ENCODE measurements at regions not wholly inside any gene's neighbourhood (a gene's known extent, or its start where the extent isn't known, plus 50 kb on each side); places are given as distances from the start of the nearest gene placed in this dataset.
A peak's percentile ranks its signal among the peaks of the same experiment; 100 is the strongest.
"Not testable (repeated sequence)": the region's sequence is repeated elsewhere in the genome, so short reads cannot be mapped to it uniquely, and the experiment has no call there.

GRCh38 chr5:167381457-167381856 lies 910.0 kb upstream of the WWC1 start:
- Histone ChIP-seq H3K4me3 (ENCODE audit: insufficient read depth in 1 of 2, low read depth in 1 of 2, low read length in 2 of 2) (no peak overlapping the region), H3K27ac (ENCODE audit: low read length, poor library complexity, severe bottlenecking) (no peak overlapping the region), H3K27me3 (ENCODE audit: control insufficient read depth in 1 of 2, insufficient read depth in 1 of 2, low read length in 2 of 2) (no peaks in the 10 kb centered on the region), H3K36me3 (ENCODE audit: control insufficient read depth in 1 of 2, insufficient read depth in 2 of 2, low read depth in 1 of 2, low read length in 2 of 2) (no peaks in the 10 kb centered on the region), H3K18ac (ENCODE audit: low read depth in 1 of 2, low read length in 2 of 2) (no peak overlapping the region), H2BK15ac (ENCODE audit: low read depth, poor library complexity, severe bottlenecking) (no peak overlapping the region), H3K4me2 (ENCODE audit: low read length, poor library complexity, severe bottlenecking) (no peak overlapping the region), H2AFZ (ENCODE audit: low read depth, low read length) (no peak overlapping the region), H3K23ac (ENCODE audit: low read length in 2 of 2) (no peak overlapping the region), H2AK5ac (ENCODE audit: low read length, severe bottlenecking) (no peak overlapping the region), H2BK120ac (ENCODE audit: low read depth, low read length) (no peak overlapping the region), H3K79me1 (replicated peaks; ENCODE audit: low read length, poor library complexity, severe bottlenecking) (no peaks in the 10 kb centered on the region), H3K4me1 (ENCODE audit: control insufficient read depth, insufficient read depth, low read depth, low read length) (no peaks in the 10 kb centered on the region), H3K14ac (ENCODE audit: low read length in 2 of 2) (no peak overlapping the region), H4K91ac (ENCODE audit: low read length) (no peak overlapping the region), H3K9me3 (ENCODE audit: control insufficient read depth, low read length) (no peaks in the 10 kb centered on the region), H2BK5ac (ENCODE audit: low read depth, low read length, poor library complexity, severe bottlenecking) (no peak overlapping the region), H3K4ac (ENCODE audit: low read depth in 1 of 2, low read length in 2 of 2) (no peak overlapping the region), H2BK12ac (ENCODE audit: low read length in 2 of 2) (no peak overlapping the region), H4K8ac (ENCODE audit: low read length) (no peak overlapping the region), H3K9ac (ENCODE audit: low read length) (no peak overlapping the region)
- no peak for DNase-seq
- WGBS = 88% methylated on average over 1 of the region's 1 CpG

- Histone ChIP-seq H3K36me3 (ENCODE audit: control insufficient read depth in 1 of 2, insufficient read depth in 2 of 2, low read depth in 1 of 2, low read length in 2 of 2) (no peaks in the 10 kb centered on the region), H2AK5ac (ENCODE audit: low read length, severe bottlenecking) (no peak overlapping the region), H2BK12ac (ENCODE audit: low read length in 2 of 2) (no peak overlapping the region), H3K4me2 (ENCODE audit: low read length, poor library complexity, severe bottlenecking) (no peak overlapping the region), H2BK120ac (ENCODE audit: low read depth, low read length) (no peak overlapping the region), H3K27ac (ENCODE audit: low read length, poor library complexity, severe bottlenecking) (no peak overlapping the region), H3K4ac (ENCODE audit: low read depth in 1 of 2, low read length in 2 of 2) (no peak overlapping the region), H2AFZ (ENCODE audit: low read depth, low read length) (no peak overlapping the region), H2BK15ac (ENCODE audit: low read depth, poor library complexity, severe bottlenecking) (no peak overlapping the region), H3K9me3 (ENCODE audit: control insufficient read depth, low read length) (no peaks in the 10 kb centered on the region), H4K8ac (ENCODE audit: low read length) (no peak overlapping the region), H3K4me3 (ENCODE audit: insufficient read depth in 1 of 2, low read depth in 1 of 2, low read length in 2 of 2) (no peak overlapping the region), H3K18ac (ENCODE audit: low read depth in 1 of 2, low read length in 2 of 2) (no peak overlapping the region), H3K14ac (ENCODE audit: low read length in 2 of 2) (no peak overlapping the region), H4K91ac (ENCODE audit: low read length) (no peak overlapping the region), H3K9ac (ENCODE audit: low read length) (no peak overlapping the region), H3K79me1 (replicated peaks; ENCODE audit: low read length, poor library complexity, severe bottlenecking) (no peaks in the 10 kb centered on the region), H2BK5ac (ENCODE audit: low read depth, low read length, poor library complexity, severe bottlenecking) (no peak overlapping the region), H3K27me3 (ENCODE audit: control insufficient read depth in 1 of 2, insufficient read depth in 1 of 2, low read length in 2 of 2) (no peaks in the 10 kb centered on the region), H3K4me1 (ENCODE audit: control insufficient read depth, insufficient read depth, low read depth, low read length) (no peaks in the 10 kb centered on the region), H3K23ac (ENCODE audit: low read length in 2 of 2) (no peak overlapping the region)
- peak; percentile 34 for DNase-seq
- 81% methylated on average over 1 of the region's 4 CpGs for WGBS
Measured at GRCh38 chr5:167389537-167389936, 901.9 kb upstream of the WWC1 start.

GRCh38 chr5:167391286-167391685 lies 900.2 kb upstream of the WWC1 start:
- H2BK120ac ChIP-seq (ENCODE audit: low read depth, low read length); H3K79me1 ChIP-seq (replicated peaks; ENCODE audit: low read length, poor library complexity, severe bottlenecking); H3K23ac ChIP-seq (ENCODE audit: low read length in 2 of 2); H3K9me3 ChIP-seq (ENCODE audit: control insufficient read depth, low read length); H3K9ac ChIP-seq (ENCODE audit: low read length); H2AK5ac ChIP-seq (ENCODE audit: low read length, severe bottlenecking); H4K91ac ChIP-seq (ENCODE audit: low read length); H3K18ac ChIP-seq (ENCODE audit: low read depth in 1 of 2, low read length in 2 of 2); H3K14ac ChIP-seq (ENCODE audit: low read length in 2 of 2); H2BK12ac ChIP-seq (ENCODE audit: low read length in 2 of 2); H2BK15ac ChIP-seq (ENCODE audit: low read depth, poor library complexity, severe bottlenecking); H3K27ac ChIP-seq (ENCODE audit: low read length, poor library complexity, severe bottlenecking); H2AFZ ChIP-seq (ENCODE audit: low read depth, low read length); H3K4me3 ChIP-seq (ENCODE audit: insufficient read depth in 1 of 2, low read depth in 1 of 2, low read length in 2 of 2); DNase-seq; H2BK5ac ChIP-seq (ENCODE audit: low read depth, low read length, poor library complexity, severe bottlenecking); H3K4me1 ChIP-seq (ENCODE audit: control insufficient read depth, insufficient read depth, low read depth, low read length); H3K36me3 ChIP-seq (ENCODE audit: control insufficient read depth in 1 of 2, insufficient read depth in 2 of 2, low read depth in 1 of 2, low read length in 2 of 2); H3K4ac ChIP-seq (ENCODE audit: low read depth in 1 of 2, low read length in 2 of 2); H4K8ac ChIP-seq (ENCODE audit: low read length); H3K4me2 ChIP-seq (ENCODE audit: low read length, poor library complexity, severe bottlenecking); H3K27me3 ChIP-seq (ENCODE audit: control insufficient read depth in 1 of 2, insufficient read depth in 1 of 2, low read length in 2 of 2): not testable (repeated sequence)
- 86% methylated on average over 4 of the region's 4 CpGs for WGBS

GRCh38 chr5:167392240-167392639 lies 899.2 kb upstream of the WWC1 start:
- Histone ChIP-seq H2AFZ (ENCODE audit: low read depth, low read length) (no peak overlapping the region), H3K23ac (ENCODE audit: low read length in 2 of 2) (no peak overlapping the region), H2BK12ac (ENCODE audit: low read length in 2 of 2) (no peak overlapping the region), H3K18ac (ENCODE audit: low read depth in 1 of 2, low read length in 2 of 2) (no peak overlapping the region), H2BK15ac (ENCODE audit: low read depth, poor library complexity, severe bottlenecking) (no peak overlapping the region), H3K79me1 (replicated peaks; ENCODE audit: low read length, poor library complexity, severe bottlenecking) (no peaks in the 10 kb centered on the region), H3K9me3 (ENCODE audit: control insufficient read depth, low read length) (peaks cover 6% of the 10 kb centered on the region), H2AK5ac (ENCODE audit: low read length, severe bottlenecking) (no peak overlapping the region), H4K91ac (ENCODE audit: low read length) (no peak overlapping the region), H3K14ac (ENCODE audit: low read length in 2 of 2) (no peak overlapping the region), H3K9ac (ENCODE audit: low read length) (no peak overlapping the region), H2BK120ac (ENCODE audit: low read depth, low read length) (no peak overlapping the region), H3K27me3 (ENCODE audit: control insufficient read depth in 1 of 2, insufficient read depth in 1 of 2, low read length in 2 of 2) (no peaks in the 10 kb centered on the region), H4K8ac (ENCODE audit: low read length) (no peak overlapping the region), H3K36me3 (ENCODE audit: control insufficient read depth in 1 of 2, insufficient read depth in 2 of 2, low read depth in 1 of 2, low read length in 2 of 2) (no peaks in the 10 kb centered on the region), H3K4me2 (ENCODE audit: low read length, poor library complexity, severe bottlenecking) (no peak overlapping the region), H2BK5ac (ENCODE audit: low read depth, low read length, poor library complexity, severe bottlenecking) (peak overlapping the region; percentile 62), H3K27ac (ENCODE audit: low read length, poor library complexity, severe bottlenecking) (no peak overlapping the region), H3K4me1 (ENCODE audit: control insufficient read depth, insufficient read depth, low read depth, low read length) (no peaks in the 10 kb centered on the region), H3K4ac (ENCODE audit: low read depth in 1 of 2, low read length in 2 of 2) (no peak overlapping the region), H3K4me3 (ENCODE audit: insufficient read depth in 1 of 2, low read depth in 1 of 2, low read length in 2 of 2) (no peak overlapping the region)
- 85% methylated on average over 4 of the region's 5 CpGs for WGBS
- no peak for DNase-seq
